Uterus (tissue), 3 donors: ENCODE measurements at regions not wholly inside any gene's neighbourhood (a gene's known extent, or its start where the extent isn't known, plus 50 kb on each side); places are given as distances from the start of the nearest gene placed in this dataset.

Experiments
- DNase-seq, 2 donors: peaks; one replicate each; pipeline ENCODE4 v3.0.0-alpha.2; 2019 to 2020
- H3K27ac ChIP-seq, 2 donors: fragments of 200-600 bp; sonication (generic); 1 replicate in 1 of 2; 2 replicates in 1 of 2; pipeline ENCODE4 v1.5.1; 2016 to 2018
- H3K27me3 ChIP-seq, 2 donors: fragments of 200-600 bp; sonication (generic); one replicate each; pipeline ENCODE4 v1.5.1; 2018 to 2019; ENCODE audit warnings: control low read depth in 1 of 2
- H3K36me3 ChIP-seq, 2 donors: fragments of 200-600 bp; sonication (generic); one replicate each; pipeline ENCODE4 v1.5.1; 2019; ENCODE audit warnings: control low read depth in 1 of 2
- H3K4me1 ChIP-seq, 2 donors: fragments of 200-600 bp; sonication (generic); one replicate each; pipeline ENCODE4 v1.5.1; 2018 to 2019; ENCODE audit warnings: control low read depth in 1 of 2
- H3K4me3 ChIP-seq, 2 donors: fragments of 200-600 bp; sonication (generic); 1 replicate in 1 of 2; 2 replicates in 1 of 2; pipeline ENCODE4 v1.5.1; 2018 to 2019; ENCODE audit warnings: mild to moderate bottlenecking in 1 of 2
- H3K9me3 ChIP-seq, 2 donors: fragments of 200-600 bp; sonication (generic); one replicate each; pipeline ENCODE4 v1.5.1; 2019; ENCODE audit warnings: control low read depth in 1 of 2
- POLR2A ChIP-seq, 2 donors: fragments of 450-650 bp; IDR thresholded peaks; one replicate each; pipeline ENCODE4 v1.6.1; 2016; ENCODE audit warnings: antibody characterized with exemption in 2 of 2, mild to moderate bottlenecking in 1 of 2, moderate library complexity in 1 of 2
- intact Hi-C: fragments of 100-400 bp; cut with DNase I; formaldehyde crosslinking; loops from one replicate; pipeline ENCODE4 v1.15.1; 2023; ENCODE audit warnings: low total_unique reads
- TF ChIP-seq, protein P1 (sequence below), 4 experiments: fragments of 200-600 bp in 2 of 4; fragments of 450-650 bp in 2 of 4; sonication (generic) in 2 of 4; IDR thresholded peaks; one replicate each; pipeline ENCODE4 v1.5.1; 2016 to 2019; ENCODE audit warnings: antibody characterized with exemption in 4 of 4, mild to moderate bottlenecking in 2 of 4, moderate library complexity in 1 of 4
- donor health status: DM: yes; HTN: yes; CAD: no.

DNA sequence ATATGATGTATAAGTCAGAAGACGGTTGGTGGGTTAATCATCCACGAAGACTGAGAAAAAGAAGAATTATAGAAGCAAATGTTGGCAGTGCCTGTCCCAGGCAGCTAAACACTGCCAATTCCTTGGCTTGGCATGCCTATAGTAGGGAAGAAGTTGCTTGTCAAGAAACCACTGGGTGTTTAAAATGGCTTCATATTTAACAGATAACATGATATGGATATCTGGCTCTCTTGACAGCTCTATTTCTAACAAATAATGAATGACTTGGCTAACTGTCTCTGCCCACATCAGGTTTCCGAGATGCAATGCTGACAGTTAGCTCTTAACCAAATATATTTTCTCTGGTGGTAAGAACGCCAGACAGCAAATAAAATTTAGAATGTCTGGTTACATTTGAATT, 341.7 kb upstream of the KCNMB2 start:
- Histone ChIP-seq H3K27me3 (no peaks in the 10 kb centered on the region), H3K27ac (no peak overlapping the region), H3K4me1 (peaks cover 0 to 4% of the 10 kb centered on the region in 2 donors), H3K9me3 (no peaks in the 10 kb centered on the region), H3K4me3 (no peak overlapping the region), H3K36me3 (no peaks in the 10 kb centered on the region)
- DNase-seq: no peak
- intact Hi-C loops: no loop called here
- TF ChIP-seq, protein P1, sequence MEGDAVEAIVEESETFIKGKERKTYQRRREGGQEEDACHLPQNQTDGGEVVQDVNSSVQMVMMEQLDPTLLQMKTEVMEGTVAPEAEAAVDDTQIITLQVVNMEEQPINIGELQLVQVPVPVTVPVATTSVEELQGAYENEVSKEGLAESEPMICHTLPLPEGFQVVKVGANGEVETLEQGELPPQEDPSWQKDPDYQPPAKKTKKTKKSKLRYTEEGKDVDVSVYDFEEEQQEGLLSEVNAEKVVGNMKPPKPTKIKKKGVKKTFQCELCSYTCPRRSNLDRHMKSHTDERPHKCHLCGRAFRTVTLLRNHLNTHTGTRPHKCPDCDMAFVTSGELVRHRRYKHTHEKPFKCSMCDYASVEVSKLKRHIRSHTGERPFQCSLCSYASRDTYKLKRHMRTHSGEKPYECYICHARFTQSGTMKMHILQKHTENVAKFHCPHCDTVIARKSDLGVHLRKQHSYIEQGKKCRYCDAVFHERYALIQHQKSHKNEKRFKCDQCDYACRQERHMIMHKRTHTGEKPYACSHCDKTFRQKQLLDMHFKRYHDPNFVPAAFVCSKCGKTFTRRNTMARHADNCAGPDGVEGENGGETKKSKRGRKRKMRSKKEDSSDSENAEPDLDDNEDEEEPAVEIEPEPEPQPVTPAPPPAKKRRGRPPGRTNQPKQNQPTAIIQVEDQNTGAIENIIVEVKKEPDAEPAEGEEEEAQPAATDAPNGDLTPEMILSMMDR (IDR thresholded peaks at IDR 0.05): no peak
- TF ChIP-seq POLR2A (IDR thresholded peaks at IDR 0.05): no peak

GRCh38 chr3:178195824-178196223, 340.4 kb upstream of the KCNMB2 start:
- intact Hi-C loops: no loop called here
- TF ChIP-seq, protein P1 (IDR thresholded peaks at IDR 0.05): no peak
- no peak for TF ChIP-seq POLR2A (IDR thresholded peaks at IDR 0.05)
- no peak overlapping the region for H3K27ac ChIP-seq

GRCh38 chr3:178198329-178198728, 337.9 kb upstream of the KCNMB2 start:
- DNase-seq: no peak
- Histone ChIP-seq H3K4me1 (peaks cover 0 to 4% of the 10 kb centered on the region in 2 donors), H3K9me3 (no peaks in the 10 kb centered on the region), H3K27me3 (no peaks in the 10 kb centered on the region), H3K27ac (no peak overlapping the region), H3K36me3 (no peaks in the 10 kb centered on the region), H3K4me3 (no peak overlapping the region)
- intact Hi-C loops: no loop called here
- TF ChIP-seq POLR2A (IDR thresholded peaks at IDR 0.05): no peak
- TF ChIP-seq, protein P1 (IDR thresholded peaks at IDR 0.05): no peak

More at GRCh38 chr3:178195824-178196223, 340.4 kb upstream of the KCNMB2 start:
- DNase-seq: no peak
- Histone ChIP-seq H3K4me1 (peaks cover 0 to 4% of the 10 kb centered on the region in 2 donors), H3K9me3 (no peaks in the 10 kb centered on the region), H3K27me3 (no peaks in the 10 kb centered on the region), H3K36me3 (no peaks in the 10 kb centered on the region), H3K4me3 (no peak overlapping the region)

DNA sequence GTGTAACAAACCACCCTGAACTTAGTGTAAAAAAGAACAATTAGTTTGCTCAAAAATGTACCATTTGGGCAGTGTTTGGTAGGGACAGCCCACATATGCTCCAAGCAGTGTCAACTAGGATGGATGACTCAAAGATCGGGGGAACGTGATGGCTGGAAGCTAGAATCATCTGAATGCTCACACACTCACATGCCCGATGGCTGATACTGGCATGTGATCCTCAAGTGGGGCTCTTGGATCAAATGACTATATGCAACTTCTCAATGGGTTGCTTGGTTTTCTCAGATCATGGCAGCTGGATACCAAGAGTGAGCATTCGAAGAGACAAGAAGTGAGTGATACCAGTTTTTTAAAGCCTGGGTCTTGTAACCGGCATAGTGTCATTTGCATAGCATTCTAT, 335.9 kb upstream of the KCNMB2 start:
- no peak for DNase-seq
- no peak overlapping the region for H3K4me3 ChIP-seq
- no peaks in the 10 kb centered on the region for H3K27me3 ChIP-seq
- intact Hi-C loops: no loop called here
- no peaks in the 10 kb centered on the region for H3K9me3 ChIP-seq
- no peaks in the 10 kb centered on the region for H3K4me1 ChIP-seq
- no peaks in the 10 kb centered on the region for H3K36me3 ChIP-seq
- H3K27ac ChIP-seq: no peak overlapping the region
- TF ChIP-seq POLR2A (IDR thresholded peaks at IDR 0.05): no peak
- TF ChIP-seq, protein P1 (IDR thresholded peaks at IDR 0.05): no peak

- Histone ChIP-seq H3K4me1 (no peaks in the 10 kb centered on the region), H3K36me3 (no peaks in the 10 kb centered on the region), H3K27me3 (no peaks in the 10 kb centered on the region), H3K27ac (no peak overlapping the region), H3K9me3 (no peaks in the 10 kb centered on the region), H3K4me3 (no peak overlapping the region)
- no peak for DNase-seq
- intact Hi-C loops: no loop called here
- TF ChIP-seq, protein P1 (IDR thresholded peaks at IDR 0.05): no peak
- no peak for TF ChIP-seq POLR2A (IDR thresholded peaks at IDR 0.05)
Measured at GRCh38 chr3:178201714-178202113, 334.5 kb upstream of the KCNMB2 start.
